Ishikawa (cell line): ENCODE measurements at regions not wholly inside any gene's neighbourhood (a gene's known extent, or its start where the extent isn't known, plus 50 kb on each side); places are given as distances from the start of the nearest gene placed in this dataset.

Experiments
- EP300 ChIP-seq: IDR thresholded peaks from 2 replicates; pipeline ENCODE4 v1.6.1; 2012; ENCODE audit warnings: borderline replicate concordance
- FOXM1 ChIP-seq: IDR thresholded peaks from 2 replicates; pipeline ENCODE4 v1.6.1; 2012; ENCODE audit warnings: low read depth, borderline replicate concordance
- TAF1 ChIP-seq: IDR thresholded peaks from 2 replicates; pipeline ENCODE4 v1.6.1; 2012; ENCODE audit warnings: low read depth, mild to moderate bottlenecking
- YY1 ChIP-seq: IDR thresholded peaks from 2 replicates; pipeline ENCODE4 v1.6.1; 2012; ENCODE audit warnings: low read depth

DNA sequence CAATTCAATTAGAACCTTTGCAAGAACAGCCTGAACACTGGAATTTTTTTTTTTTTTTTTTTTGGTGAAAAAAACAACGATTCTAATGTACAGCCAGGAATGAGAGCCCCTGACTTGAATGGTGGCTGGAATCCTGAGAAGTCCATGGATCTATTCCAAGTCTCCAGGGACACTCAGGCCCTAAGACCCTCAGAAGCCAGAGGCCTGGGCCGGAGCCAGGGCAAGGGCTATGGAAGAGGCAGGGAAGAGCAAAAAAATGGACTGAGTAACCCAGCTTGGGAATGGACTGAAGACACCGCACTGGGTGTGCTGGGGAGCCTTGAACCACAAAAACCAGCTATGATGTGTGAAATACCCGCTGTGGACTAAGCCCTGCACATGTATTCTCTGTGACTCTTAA, 60.3 kb upstream of the LHX1 start:
- TF ChIP-seq TAF1 = no peak
- TF ChIP-seq EP300 = no peak
- no peak for TF ChIP-seq FOXM1
- TF ChIP-seq YY1 = no peak
